HuH-7.5 (cell line): ENCODE measurements at regions not wholly inside any gene's neighbourhood (a gene's known extent, or its start where the extent isn't known, plus 50 kb on each side); places are given as distances from the start of the nearest gene placed in this dataset.
A peak's percentile ranks its signal among the peaks of the same experiment; 100 is the strongest.

Experiments used
- DNase-seq: peaks from one replicate; pipeline ENCODE4 v3.0.0; 2011; ENCODE audit warnings: low spot score

DNA sequence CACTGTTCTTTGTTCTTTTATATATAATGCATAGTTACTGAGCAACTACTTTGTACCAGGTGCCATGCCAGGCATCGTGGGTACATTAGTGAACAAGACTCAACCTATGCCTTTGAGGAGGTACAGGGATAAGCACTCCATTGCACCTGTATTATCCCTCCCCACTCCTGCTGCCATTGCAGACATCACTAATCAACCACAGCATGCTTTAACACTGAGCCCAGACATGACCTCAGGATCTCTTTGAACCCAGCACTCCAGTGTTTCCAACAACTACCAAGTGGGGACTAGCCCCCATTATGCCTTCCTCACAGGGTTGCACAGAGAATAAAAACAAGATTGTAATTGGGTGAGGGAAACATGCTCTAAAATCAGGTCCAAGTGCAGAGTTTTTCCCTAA lies 60.5 kb upstream of the COL13A1 start:
- DNase-seq, result no peak

DNA sequence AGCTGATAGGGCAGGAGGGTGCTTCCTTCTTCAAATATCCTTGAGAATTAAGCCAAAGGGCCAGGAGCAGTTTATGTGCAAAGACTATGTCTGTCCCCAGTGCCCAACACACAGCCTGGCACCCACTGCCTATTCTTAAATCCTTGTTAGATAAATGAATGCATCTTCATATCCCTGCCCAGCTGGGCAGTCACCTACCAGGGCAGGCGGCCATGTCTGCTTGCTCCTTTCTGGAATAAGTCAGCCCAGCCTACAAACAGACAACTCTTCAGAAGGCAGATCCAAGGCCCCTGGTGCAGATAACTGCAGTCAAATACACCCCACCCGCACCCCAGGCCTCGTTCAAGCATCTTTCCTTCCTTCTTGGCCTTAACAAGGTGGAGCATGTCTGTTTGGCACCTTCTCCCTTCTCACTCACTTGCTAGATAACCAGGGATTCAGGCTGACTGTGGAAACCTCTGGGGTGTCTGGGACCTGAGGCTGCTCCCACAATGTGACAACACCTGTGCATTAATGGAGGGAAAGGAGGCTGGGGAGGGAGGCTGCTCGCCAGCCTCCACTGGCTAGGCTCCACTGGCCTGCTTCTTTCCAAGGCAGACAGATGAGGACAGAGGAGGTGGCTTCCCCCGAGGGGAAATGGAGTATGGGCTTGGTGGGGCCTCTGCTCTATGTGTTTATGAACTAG lies 59.9 kb upstream of the COL13A1 start:
- DNase-seq, result no peak

DNA sequence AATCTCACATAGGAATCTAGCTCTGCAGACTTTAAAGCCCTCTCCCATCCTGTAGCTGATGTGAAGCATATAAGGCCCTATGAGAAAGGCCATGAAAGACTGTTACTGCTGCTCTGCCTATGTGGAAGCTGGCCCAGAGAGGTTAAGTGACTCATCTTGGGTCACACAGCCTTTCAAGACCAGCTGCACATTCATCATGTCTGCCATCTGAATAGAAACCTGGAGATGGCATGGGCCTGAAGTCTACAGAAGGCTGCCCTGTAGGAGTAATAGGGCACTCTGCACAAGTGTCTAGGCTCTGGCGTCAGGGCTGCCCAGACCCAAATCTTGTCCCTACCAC lies 59.4 kb upstream of the COL13A1 start:
- DNase-seq, result no peak

GRCh38 chr10:69742928-69743602 lies 58.6 kb upstream of the COL13A1 start:
- DNase-seq, result peak; percentile 23

GRCh38 chr10:69744971-69745370 lies 56.7 kb upstream of the COL13A1 start:
- no peak for DNase-seq

- DNase-seq, result no peak
Measured at GRCh38 chr10:69745698-69746097, 56.0 kb upstream of the COL13A1 start.

DNA sequence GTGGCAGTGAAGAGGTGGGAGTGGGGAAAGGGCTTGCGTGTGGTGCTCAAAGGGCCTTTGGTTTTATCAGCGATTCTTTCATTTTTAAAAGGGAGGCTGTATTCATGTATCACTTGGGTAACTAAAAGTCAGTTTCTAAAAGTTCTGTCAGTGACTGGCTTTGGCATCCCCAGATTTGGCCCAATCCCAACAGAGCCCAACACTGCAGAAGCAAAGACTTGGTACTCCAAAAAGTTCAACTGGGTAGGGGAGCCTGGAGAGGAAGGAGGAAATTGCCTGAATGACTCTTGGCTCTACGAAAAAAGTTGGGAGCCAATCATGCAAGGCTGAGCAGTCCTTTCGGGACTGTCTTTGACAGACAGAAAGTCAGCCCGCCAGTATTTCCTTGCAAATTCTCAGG lies 54.5 kb upstream of the COL13A1 start:
- no peak for DNase-seq

- DNase-seq, result no peak
Measured at GRCh38 chr10:69748621-69749020, 53.1 kb upstream of the COL13A1 start.

DNA sequence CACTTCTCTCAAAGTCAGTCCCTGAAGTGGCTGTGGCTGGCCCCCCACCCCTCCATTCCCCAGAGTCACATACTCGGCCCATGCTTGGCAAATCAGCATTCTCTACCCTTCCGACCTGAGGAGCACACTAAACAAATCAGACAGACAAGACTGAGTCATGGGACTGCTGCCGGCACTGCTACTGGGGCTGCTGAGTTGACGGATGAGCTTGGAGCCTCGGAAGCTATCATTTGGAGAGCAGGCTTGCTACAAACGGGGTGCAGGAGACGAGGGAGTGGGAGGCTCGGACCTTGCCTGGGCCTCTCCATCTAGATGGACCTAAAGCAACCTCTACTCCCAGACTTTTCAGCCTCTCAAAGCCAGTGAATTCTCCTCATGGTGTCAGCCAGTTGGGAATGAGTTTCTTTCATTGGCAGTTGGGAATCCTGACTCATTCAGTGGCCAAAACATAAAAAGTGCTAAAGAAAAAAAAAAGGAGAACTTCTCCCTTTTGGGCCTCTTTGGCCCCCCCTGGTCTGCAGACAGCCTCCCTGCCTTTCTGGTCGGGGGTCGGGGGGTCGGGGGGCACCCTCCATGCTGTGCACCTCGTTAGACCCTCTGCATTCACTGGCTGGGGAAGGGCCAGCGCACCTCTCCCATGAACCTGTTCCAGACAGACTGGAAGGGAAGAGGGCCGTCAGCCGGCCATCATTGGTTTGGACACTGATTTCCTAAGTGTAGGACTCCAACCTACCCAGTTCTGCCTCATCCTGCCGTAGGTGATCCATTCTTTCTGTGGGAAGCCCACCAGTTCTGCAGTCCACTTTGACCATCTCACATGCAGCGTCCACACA lies 52.3 kb upstream of the COL13A1 start:
- no peak for DNase-seq

- DNase-seq, result no peak
Measured at GRCh38 chr10:69750011-69750373, 51.7 kb upstream of the COL13A1 start.

GRCh38 chr10:69750725-69751124 lies 51.0 kb upstream of the COL13A1 start:
- no peak for DNase-seq

GRCh38 chr10:69751214-69751613 lies 50.5 kb upstream of the COL13A1 start:
- DNase-seq, result no peak
